A549 (cell line): ENCODE measurements at regions not wholly inside any gene's neighbourhood (a gene's known extent, or its start where the extent isn't known, plus 50 kb on each side); places are given as distances from the start of the nearest gene placed in this dataset.

Experiments
- ATAC-seq, 2 experiments: fragments of 200-7000 bp in 1 of 2; fragments of >200 bp in 1 of 2; cut with Nextera tagmentation in 1 of 2; cut with Tn5 transposase in 1 of 2; 3 replicates each; pipeline versions ENCODE4 v1.8.0 to v1.9.1; 2018 to 2020; ENCODE audit warnings: mild to moderate bottlenecking in 1 of 2, moderate library complexity in 1 of 2
- CTCF ChIA-PET: fragments of 300-600 bp; sonication (Branson Sonifier 250); formaldehyde crosslinking; extraction: SDS; loops from one replicate; lab custom pipeline; 2021; ENCODE audit warnings: antibody characterized with exemption, inconsistent platforms; lab: Yijun Ruan, JAX
- POLR2A ChIA-PET: fragments of 350-600 bp; formaldehyde crosslinking; extraction: SDS; loops from one replicate; lab custom pipeline; 2021; ENCODE audit warnings: antibody characterized with exemption, inconsistent platforms; lab: Yijun Ruan, JAX
- DNase-seq, 2 experiments: peaks; one replicate each; pipeline versions ENCODE4 v3.0.0 to v3.0.0-alpha.2; 2011 to 2016; ENCODE audit warnings: low read depth in 1 of 2, low spot score in 1 of 2
- FAIRE-seq: peaks from 2 replicates; lab custom pipeline; 2011; peaks lifted over from hg19 to GRCh38; lab: Jason Lieb, UNC
- H3K27ac ChIP-seq, 2 experiments: fragments of >200 bp; sonication (Bioruptor Twin); formaldehyde crosslinking; 3 replicates each; pipeline ENCODE4 v1.5.1; 2016 to 2017
- H3K4me1 ChIP-seq: fragments of >200 bp; sonication (Bioruptor Twin); formaldehyde crosslinking; 3 replicates; pipeline ENCODE4 v1.6.1; 2016
- H3K4me2 ChIP-seq: fragments of >200 bp; sonication (Bioruptor Twin); formaldehyde crosslinking; 3 replicates; pipeline ENCODE4 v1.6.1; 2016
- H3K4me3 ChIP-seq: fragments of >200 bp; sonication (Bioruptor Twin); formaldehyde crosslinking; 3 replicates; pipeline ENCODE4 v1.5.1; 2016
- H3K9me3 ChIP-seq: fragments of >200 bp; sonication (Bioruptor Twin); formaldehyde crosslinking; 3 replicates; pipeline ENCODE4 v1.6.1; 2016
- BHLHE40 ChIP-seq: IDR thresholded peaks from 2 replicates; pipeline ENCODE4 v1.6.1; 2012; ENCODE audit warnings: low read depth, low read length, inconsistent platforms
- CBX2 ChIP-seq: fragments of 200-600 bp; sonication (generic); IDR thresholded peaks from 2 replicates; pipeline ENCODE4 v1.6.1; 2016; ENCODE audit warnings: low read depth, mild to moderate bottlenecking, borderline replicate concordance
- ELK1 ChIP-seq: fragments of 150-350 bp; IDR thresholded peaks from 2 replicates; pipeline ENCODE4 v1.6.1; 2014; ENCODE audit warnings: low read depth, mild to moderate bottlenecking, low read length
- EP300 ChIP-seq, 2 experiments: fragments of >200 bp; sonication (Bioruptor Twin); formaldehyde crosslinking; IDR thresholded peaks; 2 replicates in 1 of 2; 3 replicates in 1 of 2; pipeline ENCODE4 v1.6.1; 2016 to 2017
- HEYL ChIP-seq: fragments of 250-450 bp; sonication (Bioruptor Pico); IDR thresholded peaks from 2 replicates; pipeline ENCODE4 v1.8.0; 2021; ENCODE audit warnings: mild to moderate bottlenecking, moderate library complexity
- KDM1A ChIP-seq: fragments of 200-600 bp; sonication (generic); IDR thresholded peaks from 2 replicates; pipeline ENCODE4 v1.6.1; 2016; ENCODE audit warnings: low read depth, mild to moderate bottlenecking
- KDM5A ChIP-seq: fragments of 200-600 bp; sonication (generic); IDR thresholded peaks from 2 replicates; pipeline ENCODE4 v1.6.1; 2016; ENCODE audit warnings: antibody characterized with exemption, mild to moderate bottlenecking
- MYC ChIP-seq: IDR thresholded peaks from 2 replicates; pipeline ENCODE4 v1.6.1; 2012; ENCODE audit warnings: mild to moderate bottlenecking, inconsistent platforms, low read length, improper control_type of control experiment, borderline replicate concordance
- PBX3 ChIP-seq: IDR thresholded peaks from 2 replicates; pipeline ENCODE4 v1.6.1; 2012
- PHF8 ChIP-seq: fragments of 200-600 bp; sonication (generic); IDR thresholded peaks from 2 replicates; pipeline ENCODE4 v1.6.1; 2016; ENCODE audit warnings: low read depth, mild to moderate bottlenecking, antibody characterized with exemption, moderate library complexity, borderline replicate concordance
- RCOR1 ChIP-seq: fragments of 150-350 bp; IDR thresholded peaks from 2 replicates; pipeline ENCODE4 v1.6.1; 2014; ENCODE audit warnings: antibody characterized with exemption, low read length, low read depth
- REST ChIP-seq: fragments of 200-600 bp; sonication (generic); IDR thresholded peaks from 2 replicates; pipeline ENCODE4 v1.6.1; 2016; ENCODE audit warnings: antibody characterized with exemption, mild to moderate bottlenecking, moderate library complexity
- RFX5 ChIP-seq: fragments of 450-650 bp; IDR thresholded peaks from 2 replicates; pipeline ENCODE4 v1.7.1; 2014; ENCODE audit warnings: antibody characterized with exemption, mild to moderate bottlenecking, moderate library complexity
- TP53 ChIP-seq: fragments of 250-450 bp; sonication (Bioruptor Pico); IDR thresholded peaks from 2 replicates; pipeline ENCODE4 v1.5.0; 2021; ENCODE audit warnings: mild to moderate bottlenecking, moderate library complexity
- USF2 ChIP-seq: fragments of 450-650 bp; IDR thresholded peaks from 2 replicates; pipeline ENCODE4 v1.6.1; 2014; ENCODE audit warnings: antibody characterized with exemption
- ZFP36 ChIP-seq: fragments of 450-650 bp; IDR thresholded peaks from 2 replicates; pipeline ENCODE4 v1.6.1; 2014; ENCODE audit warnings: borderline replicate concordance; ENCODE audit not compliant: partially characterized antibody
- WGBS: methylation state at CpG from one replicate; pipeline ENCODE4 v1.1.6; 2017; ENCODE audit errors: missing lambda C conversion rate; 5-methylcytosine and 5-hydroxymethylcytosine counted together

GRCh38 chr2:239716536-239717318 is 308.4 kb downstream of the NDUFA10 start:
- TF ChIP-seq HEYL (no peak), EP300 (IDR thresholded peaks at IDR 0.05) (no peak), KDM1A (no peak), CBX2 (no peak), PBX3 (no peak), BHLHE40 (no peak), ZFP36 (no peak)
- POLR2A ChIA-PET, result no interaction called here
- Histone ChIP-seq H3K9me3 (peaks cover 41% of the 10 kb centered on the region), H3K4me3 (no peak overlapping the region), H3K4me2 (no peak overlapping the region), H3K4me1 (no peaks in the 10 kb centered on the region), H3K27ac (no peak overlapping the region)
- no peak for ATAC-seq
- FAIRE-seq, result no peak
- DNase-seq, result no peak
- 54% methylated on average over 16 of the region's 16 CpGs for WGBS
- CTCF ChIA-PET, result no interaction called here

- WGBS, result 44% methylated on average over 6 of the region's 6 CpGs
- DNase-seq (no peak), FAIRE-seq (no peak), ATAC-seq (no peak)
- TF ChIP-seq USF2, result no peak
- no peak for TF ChIP-seq KDM1A
- no peak for TF ChIP-seq REST
- no peak for TF ChIP-seq MYC
- no peak for TF ChIP-seq RCOR1
- TF ChIP-seq TP53 (CRISPR knock-in tag), result no peak
- TF ChIP-seq CBX2, result no peak
- H3K4me1 ChIP-seq, result no peaks in the 10 kb centered on the region
- H3K4me2 ChIP-seq, result no peak overlapping the region
- POLR2A ChIA-PET, result no interaction called here
- peaks cover 41% of the 10 kb centered on the region for H3K9me3 ChIP-seq
- CTCF ChIA-PET, result no interaction called here
- H3K27ac ChIP-seq, result no peak overlapping the region
- no peak overlapping the region for H3K4me3 ChIP-seq
Observed at GRCh38 chr2:239716009-239716408, 309.1 kb downstream of the NDUFA10 start.

- no peak for TF ChIP-seq KDM5A
- TF ChIP-seq PBX3, result no peak
- TF ChIP-seq ELK1, result no peak
- no peak for TF ChIP-seq MYC
- TF ChIP-seq RFX5, result no peak
- TF ChIP-seq PHF8, result no peak
- ATAC-seq, result no peak
- H3K4me2 ChIP-seq, result no peak overlapping the region
- H3K4me3 ChIP-seq, result no peak overlapping the region
- H3K9me3 ChIP-seq, result peaks cover 43% of the 10 kb centered on the region
- no peaks in the 10 kb centered on the region for H3K4me1 ChIP-seq
- POLR2A ChIA-PET, result no interaction called here
- no peak for FAIRE-seq
- DNase-seq, result no peak
- CTCF ChIA-PET, result no interaction called here
- H3K27ac ChIP-seq, result no peak overlapping the region
- 80% methylated on average over 8 of the region's 15 CpGs for whole genome bisulfite sequencing
Observed at GRCh38 chr2:239715606-239716005, 309.5 kb downstream of the NDUFA10 start.
